ENCODE measurements at regions not wholly inside any gene's neighbourhood (a gene's known extent, or its start where the extent isn't known, plus 50 kb on each side); places are given as distances from the start of the nearest gene placed in this dataset.

DNA sequence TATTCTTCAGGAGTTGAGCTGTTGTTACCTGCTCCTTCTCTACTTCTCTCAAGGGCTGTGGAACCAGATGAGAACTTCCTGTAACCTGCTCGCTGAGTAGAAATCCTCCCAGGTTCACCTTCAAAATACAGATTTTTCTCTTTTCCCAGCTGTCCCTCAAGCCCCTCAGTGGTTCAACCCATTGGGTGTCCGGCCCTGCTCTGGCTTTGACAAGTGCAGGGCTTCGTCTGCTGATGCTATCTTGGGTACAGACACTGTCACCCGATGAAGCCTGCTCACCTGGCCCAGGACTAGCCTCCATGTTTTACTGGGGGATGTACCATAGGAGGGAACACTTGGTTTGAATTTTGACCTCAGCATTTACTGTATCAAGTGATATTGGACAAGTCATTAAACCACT is 490.4 kb downstream of the IRX1 start:
- TF ChIP-seq CTCF (IDR thresholded peaks at IDR 0.05) (no peak), POLR2A (IDR thresholded peaks at IDR 0.05) (no peak)
